ENCODE measurements at regions not wholly inside any gene's neighbourhood (a gene's known extent, or its start where the extent isn't known, plus 50 kb on each side); places are given as distances from the start of the nearest gene placed in this dataset.

- TF ChIP-seq CTCF (IDR thresholded peaks at IDR 0.05): no peak
- TF ChIP-seq POLR2A (IDR thresholded peaks at IDR 0.05): no peak
Measured at GRCh38 chr3:193822492-193823212, 229.6 kb downstream of the OPA1 start.
